ENCODE measurements at regions not wholly inside any gene's neighbourhood (a gene's known extent, or its start where the extent isn't known, plus 50 kb on each side); places are given as distances from the start of the nearest gene placed in this dataset.

DNA sequence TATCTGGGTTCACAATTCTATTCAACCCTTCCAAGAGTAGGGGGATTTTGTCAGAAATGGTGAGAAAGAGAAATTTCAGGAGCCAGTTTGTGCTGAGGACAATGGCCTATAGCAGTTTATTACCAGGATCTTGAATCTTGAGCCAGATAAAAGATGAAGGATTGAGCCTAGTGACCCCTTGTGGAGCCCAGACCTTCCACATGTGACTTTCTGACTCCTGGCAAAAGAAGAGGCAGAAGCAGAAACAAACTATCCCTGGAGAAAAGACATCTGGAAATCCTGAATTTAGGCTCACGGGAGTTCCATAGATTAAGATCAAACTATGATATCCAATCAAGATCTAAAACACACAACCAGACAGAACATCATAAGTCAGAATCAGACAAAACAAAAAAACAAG is 60.9 kb upstream of the CHRM2 start:
- H3K4me1 ChIP-seq (ENCODE audit: insufficient read depth, low read length): no peaks in the 10 kb centered on the region
- H3F3A ChIP-seq (ENCODE audit: low read length, unreplicated experiment): no peaks in the 10 kb centered on the region
- no peaks in the 10 kb centered on the region for H3K9me3 ChIP-seq (ENCODE audit: low read length)
- no TSS peak for BruUV-seq (replicated peaks)
- no peak overlapping the region for H3K4me2 ChIP-seq (ENCODE audit: low read length)
- intact Hi-C loops (cut with micrococcal nuclease): no loop called here
- no peak overlapping the region for H3K9ac ChIP-seq (ENCODE audit: low read length)
- no peaks in the 10 kb centered on the region for H3K79me2 ChIP-seq (ENCODE audit: low read length)
- ATAC-seq (no peak), DNase-seq (no peak)
- peaks cover 7% of the 10 kb centered on the region; the same call in 1 of the 2 replicates for H3K27me3 ChIP-seq (ENCODE audit: low read length)
- no peak overlapping the region for H2AFZ ChIP-seq (ENCODE audit: low read length)
- CTCF ChIA-PET: no interaction called here
- no peaks in the 10 kb centered on the region for H3K36me3 ChIP-seq (ENCODE audit: low read depth, low read length)
- H3K9me2 ChIP-seq (replicated peaks; ENCODE audit: low read length): no peaks in the 10 kb centered on the region
- TF ChIP-seq, protein P1, sequence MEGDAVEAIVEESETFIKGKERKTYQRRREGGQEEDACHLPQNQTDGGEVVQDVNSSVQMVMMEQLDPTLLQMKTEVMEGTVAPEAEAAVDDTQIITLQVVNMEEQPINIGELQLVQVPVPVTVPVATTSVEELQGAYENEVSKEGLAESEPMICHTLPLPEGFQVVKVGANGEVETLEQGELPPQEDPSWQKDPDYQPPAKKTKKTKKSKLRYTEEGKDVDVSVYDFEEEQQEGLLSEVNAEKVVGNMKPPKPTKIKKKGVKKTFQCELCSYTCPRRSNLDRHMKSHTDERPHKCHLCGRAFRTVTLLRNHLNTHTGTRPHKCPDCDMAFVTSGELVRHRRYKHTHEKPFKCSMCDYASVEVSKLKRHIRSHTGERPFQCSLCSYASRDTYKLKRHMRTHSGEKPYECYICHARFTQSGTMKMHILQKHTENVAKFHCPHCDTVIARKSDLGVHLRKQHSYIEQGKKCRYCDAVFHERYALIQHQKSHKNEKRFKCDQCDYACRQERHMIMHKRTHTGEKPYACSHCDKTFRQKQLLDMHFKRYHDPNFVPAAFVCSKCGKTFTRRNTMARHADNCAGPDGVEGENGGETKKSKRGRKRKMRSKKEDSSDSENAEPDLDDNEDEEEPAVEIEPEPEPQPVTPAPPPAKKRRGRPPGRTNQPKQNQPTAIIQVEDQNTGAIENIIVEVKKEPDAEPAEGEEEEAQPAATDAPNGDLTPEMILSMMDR (conservative IDR thresholded peaks at IDR 0.05; ENCODE audit: low read depth, low read length): 0 out of 2 replicates have a peak, but pooled peaks have one; percentile 15
- TF ChIP-seq EZH2 (IDR thresholded peaks at IDR 0.05; ENCODE audit: low read length, unreplicated experiment) (no peak), EZH2phosphoT487 (IDR thresholded peaks at IDR 0.05; ENCODE audit: borderline replicate concordance, low read length) (no peak)
- POLR2A ChIA-PET (ENCODE audit: unreplicated experiment): no interaction called here
- no peak overlapping the region for H3K27ac ChIP-seq (ENCODE audit: low read length)
- no peaks in the 10 kb centered on the region for H4K20me1 ChIP-seq (ENCODE audit: low read length)
- no peak overlapping the region for H3K4me3 ChIP-seq (ENCODE audit: low read length)

DNA sequence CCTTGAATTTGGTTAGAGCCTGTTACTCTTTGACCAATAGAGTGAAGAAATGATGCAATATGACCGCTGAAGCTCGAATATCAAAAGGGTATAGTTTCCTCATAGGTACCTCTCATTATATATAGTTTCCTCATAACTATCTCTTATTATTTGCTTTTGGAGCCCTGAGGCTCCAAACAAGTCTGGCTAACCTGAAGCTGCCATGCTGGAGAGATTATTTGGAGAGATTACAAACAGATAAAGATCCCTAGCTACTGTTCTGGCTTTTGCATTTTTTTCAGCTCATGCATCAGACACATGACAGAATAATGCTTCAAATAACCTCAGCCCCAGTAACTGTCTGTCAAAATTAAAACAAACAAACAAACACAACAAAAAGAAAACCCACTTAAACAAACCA is 65.4 kb upstream of the CHRM2 start:
- ChIA-PET CTCF (no interaction called here), POLR2A (ENCODE audit: unreplicated experiment) (no interaction called here)
- H2AFZ ChIP-seq (ENCODE audit: low read length): no peak overlapping the region
- BruUV-seq (replicated peaks): no TSS peak
- H3F3A ChIP-seq (ENCODE audit: low read length, unreplicated experiment): no peaks in the 10 kb centered on the region
- H3K36me3 ChIP-seq (ENCODE audit: low read depth, low read length): no peaks in the 10 kb centered on the region
- H3K9ac ChIP-seq (ENCODE audit: low read length): no peak overlapping the region
- no peaks in the 10 kb centered on the region for H3K79me2 ChIP-seq (ENCODE audit: low read length)
- H4K20me1 ChIP-seq (ENCODE audit: low read length): no peaks in the 10 kb centered on the region
- ATAC-seq (no peak), DNase-seq (no peak)
- intact Hi-C loops (cut with micrococcal nuclease): no loop called here
- H3K9me2 ChIP-seq (replicated peaks; ENCODE audit: low read length): no peaks in the 10 kb centered on the region
- TF ChIP-seq EZH2phosphoT487 (IDR thresholded peaks at IDR 0.05; ENCODE audit: borderline replicate concordance, low read length): no peak
- no peak for TF ChIP-seq EZH2 (IDR thresholded peaks at IDR 0.05; ENCODE audit: low read length, unreplicated experiment)
- TF ChIP-seq, protein P1 (conservative IDR thresholded peaks at IDR 0.05; ENCODE audit: low read depth, low read length): no peak
- H3K4me2 ChIP-seq (ENCODE audit: low read length): no peak overlapping the region
- no peaks in the 10 kb centered on the region for H3K9me3 ChIP-seq (ENCODE audit: low read length)
- H3K4me1 ChIP-seq (ENCODE audit: insufficient read depth, low read length): no peaks in the 10 kb centered on the region
- no peak overlapping the region for H3K27ac ChIP-seq (ENCODE audit: low read length)
- H3K27me3 ChIP-seq (ENCODE audit: low read length): peaks cover 7% of the 10 kb centered on the region; the same call in 1 of the 2 replicates
- no peak overlapping the region for H3K4me3 ChIP-seq (ENCODE audit: low read length)

- intact Hi-C loops (cut with micrococcal nuclease): no loop called here
- no peak overlapping the region for H3K4me3 ChIP-seq (ENCODE audit: low read length)
- H4K20me1 ChIP-seq (ENCODE audit: low read length): no peaks in the 10 kb centered on the region
- no peak overlapping the region for H2AFZ ChIP-seq (ENCODE audit: low read length)
- ATAC-seq: no peak
- no peak for DNase-seq
- ChIA-PET POLR2A (ENCODE audit: unreplicated experiment) (no interaction called here), CTCF (no interaction called here)
- no peaks in the 10 kb centered on the region for H3F3A ChIP-seq (ENCODE audit: low read length, unreplicated experiment)
- no peaks in the 10 kb centered on the region for H3K27me3 ChIP-seq (ENCODE audit: low read length)
- H3K9me2 ChIP-seq (replicated peaks; ENCODE audit: low read length): no peaks in the 10 kb centered on the region
- no peak overlapping the region for H3K27ac ChIP-seq (ENCODE audit: low read length)
- no peak for TF ChIP-seq EZH2 (IDR thresholded peaks at IDR 0.05; ENCODE audit: low read length, unreplicated experiment)
- TF ChIP-seq EZH2phosphoT487 (IDR thresholded peaks at IDR 0.05; ENCODE audit: borderline replicate concordance, low read length): no peak
- TF ChIP-seq, protein P1 (conservative IDR thresholded peaks at IDR 0.05; ENCODE audit: low read depth, low read length): no peak
- H3K9ac ChIP-seq (ENCODE audit: low read length): no peak overlapping the region
- no peak overlapping the region for H3K4me2 ChIP-seq (ENCODE audit: low read length)
- no peaks in the 10 kb centered on the region for H3K9me3 ChIP-seq (ENCODE audit: low read length)
- H3K4me1 ChIP-seq (ENCODE audit: insufficient read depth, low read length): no peaks in the 10 kb centered on the region
- no TSS peak for BruUV-seq (replicated peaks)
- no peaks in the 10 kb centered on the region for H3K36me3 ChIP-seq (ENCODE audit: low read depth, low read length)
- H3K79me2 ChIP-seq (ENCODE audit: low read length): no peaks in the 10 kb centered on the region
Measured at GRCh38 chr7:136783934-136784333, 84.5 kb upstream of the CHRM2 start.
